Liver (tissue), 8 donors: ENCODE measurements at regions not wholly inside any gene's neighbourhood (a gene's known extent, or its start where the extent isn't known, plus 50 kb on each side); places are given as distances from the start of the nearest gene placed in this dataset.

Experiments used
- DNase-seq: peaks from one replicate; pipeline ENCODE4 v3.0.0-alpha.2; 2017; ENCODE audit warnings: low spot score
- H3K27ac ChIP-seq, 2 donors: one replicate each; pipeline ENCODE4 v1.7.0; 2013; ENCODE audit warnings: inconsistent platforms in 2 of 2, low read length in 2 of 2, control low read depth in 1 of 2, low read depth in 1 of 2, mild to moderate bottlenecking in 1 of 2
- H3K27me3 ChIP-seq, 4 donors: one replicate each; pipeline versions ENCODE4 v1.6.1 to v1.7.0; 2013; ENCODE audit warnings: low read length in 3 of 4, inconsistent platforms in 1 of 4, mild to moderate bottlenecking in 1 of 4, moderate library complexity in 1 of 4; ENCODE audit not compliant: control insufficient read depth in 4 of 4, insufficient read depth in 4 of 4
- H3K36me3 ChIP-seq, 4 donors: one replicate each; pipeline versions ENCODE4 v1.6.1 to v1.7.0; 2013; ENCODE audit warnings: low read length in 3 of 4, mild to moderate bottlenecking in 3 of 4, low read depth in 1 of 4, moderate library complexity in 1 of 4; ENCODE audit not compliant: control insufficient read depth in 4 of 4, insufficient read depth in 3 of 4
- H3K4me1 ChIP-seq, 4 donors: one replicate each; pipeline versions ENCODE4 v1.6.1 to v1.7.0; 2013; ENCODE audit warnings: low read length in 3 of 4, mild to moderate bottlenecking in 3 of 4, moderate library complexity in 1 of 4; ENCODE audit not compliant: control insufficient read depth in 4 of 4, insufficient read depth in 4 of 4
- H3K4me3 ChIP-seq, 3 donors: one replicate each; pipeline versions ENCODE4 v1.6.1 to v1.7.0; 2013; ENCODE audit warnings: low read length in 3 of 3, control low read depth in 1 of 3, low read depth in 1 of 3, mild to moderate bottlenecking in 1 of 3
- H3K9ac ChIP-seq, 2 donors: one replicate each; pipeline ENCODE4 v1.7.0; 2013; ENCODE audit warnings: low read length in 2 of 2, mild to moderate bottlenecking in 2 of 2, moderate library complexity in 2 of 2, control low read depth in 1 of 2, low read depth in 1 of 2
- H3K9me3 ChIP-seq, 4 donors: one replicate each; pipeline versions ENCODE4 v1.6.1 to v1.7.0; 2013; ENCODE audit warnings: low read length in 3 of 4; ENCODE audit not compliant: control insufficient read depth in 4 of 4
- ATF3 ChIP-seq: IDR thresholded peaks from 2 replicates; pipeline ENCODE4 v1.6.1; 2016; ENCODE audit warnings: antibody characterized with exemption
- CTCF ChIP-seq: fragments of 150-350 bp; IDR thresholded peaks from 2 replicates; pipeline ENCODE4 v1.5.1; 2017; ENCODE audit warnings: improper control_type of control experiment, low read depth, low read length; ENCODE audit not compliant: missing input control
- EGR1 ChIP-seq, 2 donors: IDR thresholded peaks; 2 replicates each; pipeline ENCODE4 v1.6.1; 2016 to 2018; ENCODE audit warnings: antibody characterized with exemption in 2 of 2, low read depth in 2 of 2
- FOXA1 ChIP-seq: IDR thresholded peaks from 2 replicates; pipeline ENCODE4 v1.6.1; 2016; ENCODE audit warnings: antibody characterized with exemption
- FOXA2 ChIP-seq: IDR thresholded peaks from 2 replicates; pipeline ENCODE4 v1.6.1; 2016; ENCODE audit warnings: antibody characterized with exemption
- GABPA ChIP-seq, 2 donors: IDR thresholded peaks in 1 of 2; conservative IDR thresholded peaks in 1 of 2; 2 replicates each; pipeline ENCODE4 v1.6.1; 2016; ENCODE audit warnings: antibody characterized with exemption in 2 of 2, mild to moderate bottlenecking in 1 of 2, moderate library complexity in 1 of 2
- HNF4A ChIP-seq, 2 donors: conservative IDR thresholded peaks; 2 replicates each; pipeline ENCODE4 v1.6.1; 2016; ENCODE audit warnings: antibody characterized with exemption in 2 of 2, mild to moderate bottlenecking in 2 of 2
- HNF4G ChIP-seq: IDR thresholded peaks from 2 replicates; pipeline ENCODE4 v1.6.1; 2016; ENCODE audit warnings: antibody characterized with exemption
- JUND ChIP-seq, 2 donors: IDR thresholded peaks; 2 replicates each; pipeline ENCODE4 v1.6.1; 2016; ENCODE audit warnings: antibody characterized with exemption in 2 of 2
- MAX ChIP-seq: IDR thresholded peaks from 2 replicates; pipeline ENCODE4 v1.6.1; 2016; ENCODE audit warnings: antibody characterized with exemption
- NR2F2 ChIP-seq: IDR thresholded peaks from 2 replicates; pipeline ENCODE4 v1.6.1; 2016; ENCODE audit warnings: antibody characterized with exemption
- RAD21 ChIP-seq, 2 donors: IDR thresholded peaks; 2 replicates each; pipeline ENCODE4 v1.6.1; 2016; ENCODE audit warnings: antibody characterized with exemption in 2 of 2, mild to moderate bottlenecking in 2 of 2
- REST ChIP-seq: IDR thresholded peaks from 2 replicates; pipeline ENCODE4 v1.6.1; 2016; ENCODE audit warnings: antibody characterized with exemption, mild to moderate bottlenecking
- RXRA ChIP-seq, 2 donors: IDR thresholded peaks; 2 replicates each; pipeline ENCODE4 v1.6.1; 2017 to 2018; ENCODE audit warnings: antibody characterized with exemption in 2 of 2, mild to moderate bottlenecking in 1 of 2
- SP1 ChIP-seq: IDR thresholded peaks from 2 replicates; pipeline ENCODE4 v1.6.1; 2018; ENCODE audit warnings: antibody characterized with exemption, mild to moderate bottlenecking
- TAF1 ChIP-seq: conservative IDR thresholded peaks from 2 replicates; pipeline ENCODE4 v1.6.1; 2016; ENCODE audit warnings: antibody characterized with exemption, mild to moderate bottlenecking
- YY1 ChIP-seq: IDR thresholded peaks from 2 replicates; pipeline ENCODE4 v1.6.1; 2016; ENCODE audit warnings: antibody characterized with exemption, mild to moderate bottlenecking
- ZBTB33 ChIP-seq: IDR thresholded peaks from 2 replicates; pipeline ENCODE4 v1.6.1; 2016; ENCODE audit warnings: antibody characterized with exemption
- WGBS: extraction: QIAGEN DNeasy Blood & Tissue Kit; methylation state at CpG from one replicate; pipeline ENCODE4 v1.1.7; 2013; 5-methylcytosine and 5-hydroxymethylcytosine counted together
- donor health status: healthy.
- donor health status: healthy.
- donor health status: healthy.
- donor health status: healthy.
- donor health status: healthy.

GRCh38 chr14:76694106-76694505 lies 67.2 kb upstream of the VASH1 start (continued):
- TF ChIP-seq SP1 (no peak), JUND (IDR thresholded peaks at IDR 0.05) (no peak), YY1 (no peak), NR2F2 (no peak), HNF4G (no peak)

- Histone ChIP-seq H3K9me3 (no peaks in the 10 kb centered on the region), H3K36me3 (no peaks in the 10 kb centered on the region), H3K9ac (no peak overlapping the region), H3K27ac (no peak overlapping the region), H3K27me3 (no peaks in the 10 kb centered on the region), H3K4me1 (no peaks in the 10 kb centered on the region), H3K4me3 (no peak overlapping the region)
- DNase-seq = no peak
- 95% methylated on average over 10 of the region's 10 CpGs for WGBS
- no peak for TF ChIP-seq ZBTB33
- no peak for TF ChIP-seq ATF3
- no peak for TF ChIP-seq FOXA1
- no peak for TF ChIP-seq HNF4G
- no peak for TF ChIP-seq NR2F2
- TF ChIP-seq EGR1 (IDR thresholded peaks at IDR 0.05; ENCODE audit: low read depth in 2 of 2) = no peak
- TF ChIP-seq MAX = no peak
- TF ChIP-seq RAD21 (IDR thresholded peaks at IDR 0.05) = no peak
- TF ChIP-seq FOXA2 = no peak
- TF ChIP-seq RXRA (IDR thresholded peaks at IDR 0.05) = no peak
- TF ChIP-seq TAF1 = no peak
- TF ChIP-seq CTCF = no peak
- no peak for TF ChIP-seq SP1
- TF ChIP-seq GABPA (IDR thresholded peaks at IDR 0.05 in 1 of 2, conservative IDR thresholded peaks at IDR 0.05 in 1 of 2) = no peak
- TF ChIP-seq REST = no peak
- no peak for TF ChIP-seq HNF4A (conservative IDR thresholded peaks at IDR 0.05)
- no peak for TF ChIP-seq YY1
- no peak for TF ChIP-seq JUND (IDR thresholded peaks at IDR 0.05)
Observed at GRCh38 chr14:76695263-76695920, 65.9 kb upstream of the VASH1 start.
